ENCODE measurements at regions not wholly inside any gene's neighbourhood (a gene's known extent, or its start where the extent isn't known, plus 50 kb on each side); places are given as distances from the start of the nearest gene placed in this dataset.
"Not testable (repeated sequence)": the region's sequence is repeated elsewhere in the genome, so short reads cannot be mapped to it uniquely, and the experiment has no call there.

GRCh38 chr12:17357396-17357795, 732.6 kb downstream of the RERGL start:
- no peak for DNase-seq (ENCODE audit: low spot score)

GRCh38 chr12:17352164-17352563, 737.8 kb downstream of the RERGL start:
- no peak for DNase-seq (ENCODE audit: low spot score)

DNA sequence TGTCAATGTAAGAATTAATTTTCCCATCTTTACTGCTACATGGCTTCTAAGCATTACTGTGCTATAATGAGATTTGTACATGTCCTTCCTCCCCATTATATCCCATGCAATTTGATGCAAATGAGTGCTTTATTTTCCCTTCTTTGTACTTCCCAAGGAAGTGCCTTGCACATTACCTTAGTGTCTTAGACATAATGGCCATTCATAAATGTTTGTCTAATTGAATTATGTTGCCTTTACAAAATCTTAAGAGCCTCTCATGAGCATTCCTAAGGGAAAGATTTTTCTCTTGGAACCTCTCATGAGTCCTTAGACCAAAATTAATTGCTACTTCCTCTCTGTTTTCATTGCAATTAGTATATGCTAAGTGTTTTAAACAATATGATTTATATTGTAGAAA, 741.7 kb downstream of the RERGL start:
- DNase-seq (ENCODE audit: low spot score), result no peak

DNA sequence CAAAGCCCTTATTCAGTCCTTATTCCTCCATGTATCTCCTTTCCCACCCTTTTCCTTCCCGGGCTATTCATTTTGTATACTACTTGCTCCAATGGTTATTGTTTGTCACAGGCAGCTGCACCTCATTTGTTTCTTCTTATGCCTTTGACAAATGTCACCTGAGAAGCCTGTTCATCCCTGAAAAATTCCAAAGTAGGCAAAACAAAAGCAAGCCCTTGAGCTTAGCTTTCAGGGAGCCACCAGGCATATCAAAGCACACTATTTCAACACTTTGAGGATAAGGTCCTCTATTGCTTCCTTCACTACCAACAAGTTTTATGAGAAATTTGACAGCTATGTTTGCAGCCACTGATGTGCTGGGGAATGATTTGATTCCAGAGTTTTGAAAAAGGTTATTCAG, 738.7 kb upstream of the LMO3 start:
- no peak for DNase-seq (ENCODE audit: low spot score)

- no peak for DNase-seq (ENCODE audit: low spot score)
Observed at GRCh38 chr12:17342381-17342961, 736.5 kb upstream of the LMO3 start.

- no peak for DNase-seq (ENCODE audit: low spot score)
Observed at GRCh38 chr12:17335487-17335886, 729.5 kb upstream of the LMO3 start.

- no peak for DNase-seq (ENCODE audit: low spot score)
Observed at GRCh38 chr12:17334784-17335183, 728.8 kb upstream of the LMO3 start.

DNA sequence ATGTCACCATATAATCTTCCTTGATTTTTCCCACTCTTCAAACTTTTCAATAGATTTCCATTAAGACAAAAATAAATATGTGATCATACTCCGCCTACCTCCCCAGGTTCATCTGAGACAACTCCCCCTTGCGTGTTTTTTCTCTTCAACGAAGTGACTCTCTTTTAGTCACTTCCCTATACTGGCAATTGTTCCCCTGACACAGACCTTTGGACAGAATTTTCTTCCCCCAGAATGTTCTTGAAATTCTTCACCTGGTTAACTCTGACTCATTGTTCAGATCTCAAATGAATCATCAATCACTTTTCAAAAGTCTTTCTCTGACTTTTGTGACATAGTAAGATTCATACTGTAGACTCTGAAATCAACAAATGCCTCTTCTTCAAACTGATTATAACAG, 727.3 kb upstream of the LMO3 start:
- no peak for DNase-seq (ENCODE audit: low spot score)

- no peak for DNase-seq (ENCODE audit: low spot score)
Observed at GRCh38 chr12:17326649-17327048, 720.7 kb upstream of the LMO3 start.

- no peak for DNase-seq (ENCODE audit: low spot score)
Observed at GRCh38 chr12:17322090-17322489, 716.1 kb upstream of the LMO3 start.

- no peak for DNase-seq (ENCODE audit: low spot score)
Observed at GRCh38 chr12:17304503-17305347, 698.8 kb upstream of the LMO3 start.

DNA sequence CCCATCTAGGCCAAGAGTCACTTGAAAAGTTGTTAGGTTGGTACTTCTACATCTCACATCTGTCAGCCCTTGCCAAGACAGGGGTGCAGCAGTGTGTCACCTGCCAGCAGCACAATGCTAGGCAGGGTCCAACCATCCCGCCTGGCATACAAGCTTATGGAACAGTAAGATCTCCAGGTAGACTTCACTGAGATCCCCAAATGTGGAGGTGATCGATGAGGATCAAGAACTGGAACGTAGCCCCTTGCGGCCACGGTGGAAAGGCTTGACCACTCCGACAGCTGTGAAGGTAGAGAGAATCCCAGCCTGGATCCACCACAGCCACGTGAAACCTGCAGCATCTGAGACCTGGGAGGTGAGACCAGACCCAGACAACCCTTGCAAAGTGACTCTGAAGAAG, 696.0 kb upstream of the LMO3 start:
- DNase-seq (ENCODE audit: low spot score), result no peak

- no peak for DNase-seq (ENCODE audit: low spot score)
Observed at GRCh38 chr12:17301544-17301943, 695.6 kb upstream of the LMO3 start.

- DNase-seq (ENCODE audit: low spot score), result no peak
Observed at GRCh38 chr12:17296882-17297281, 690.9 kb upstream of the LMO3 start.

- no peak for DNase-seq (ENCODE audit: low spot score)
Observed at GRCh38 chr12:17286874-17287273, 680.9 kb upstream of the LMO3 start.

DNA sequence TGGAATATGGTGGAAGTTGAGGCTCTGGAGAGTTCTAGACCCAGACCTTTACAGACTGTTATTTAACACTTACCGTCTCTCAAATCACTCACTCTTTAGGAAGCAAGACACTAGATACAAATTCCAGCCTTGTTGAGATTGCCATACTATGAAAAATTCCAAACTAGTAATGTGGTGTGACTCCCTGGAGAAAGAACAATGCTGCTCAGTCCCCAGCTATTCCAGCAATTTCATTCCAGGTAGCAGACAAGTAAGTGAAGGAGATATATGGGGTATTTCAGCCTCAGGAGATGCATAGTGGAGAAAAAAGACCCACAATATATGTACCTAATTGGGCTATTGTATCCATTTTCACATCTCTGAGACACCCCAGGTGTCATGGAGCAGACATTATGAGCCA, 678.9 kb upstream of the LMO3 start:
- DNase-seq (ENCODE audit: low spot score), result no peak

- no peak for DNase-seq (ENCODE audit: low spot score)
Observed at GRCh38 chr12:17283563-17283962, 677.6 kb upstream of the LMO3 start.

DNA sequence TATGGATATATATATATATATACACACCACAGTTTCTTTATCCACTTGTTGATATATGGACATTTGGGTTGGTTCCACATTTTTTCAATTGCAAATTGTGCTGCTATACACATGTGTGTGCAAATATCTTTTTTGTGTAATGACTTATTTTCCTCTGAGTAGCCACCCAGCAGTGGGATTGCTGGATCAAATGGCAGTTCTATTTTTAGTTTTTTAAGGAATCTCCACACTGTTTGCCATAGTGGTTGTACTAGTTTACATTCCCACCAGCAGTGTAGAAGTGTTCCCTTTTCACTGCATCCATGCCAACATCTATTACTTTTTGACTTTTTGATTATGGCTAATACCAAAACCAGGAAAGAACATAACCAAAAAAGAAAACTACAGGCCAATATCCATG, 676.2 kb upstream of the LMO3 start:
- not testable (repeated sequence) for DNase-seq (ENCODE audit: low spot score)

DNA sequence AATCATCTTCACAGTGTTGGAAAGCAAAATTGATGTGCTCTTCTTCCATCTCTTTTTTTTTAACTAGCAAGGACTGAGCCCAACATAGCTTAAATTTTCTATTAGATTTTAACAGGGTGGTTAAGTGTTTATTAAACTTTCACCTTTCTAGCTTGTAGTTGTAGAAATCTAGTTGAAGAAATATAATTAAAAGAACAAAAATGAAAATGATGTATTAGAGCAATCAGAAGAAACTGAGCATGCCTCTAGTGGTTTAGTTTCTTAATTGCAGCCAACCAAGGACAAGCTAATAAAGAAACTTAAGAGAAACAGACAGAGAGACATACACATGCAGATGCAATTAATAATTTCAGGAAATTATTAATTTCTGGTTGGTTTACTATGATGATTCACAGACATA, 673.0 kb upstream of the LMO3 start:
- no peak for DNase-seq (ENCODE audit: low spot score)

GRCh38 chr12:17276196-17276595, 670.2 kb upstream of the LMO3 start:
- DNase-seq (ENCODE audit: low spot score), result no peak

DNA sequence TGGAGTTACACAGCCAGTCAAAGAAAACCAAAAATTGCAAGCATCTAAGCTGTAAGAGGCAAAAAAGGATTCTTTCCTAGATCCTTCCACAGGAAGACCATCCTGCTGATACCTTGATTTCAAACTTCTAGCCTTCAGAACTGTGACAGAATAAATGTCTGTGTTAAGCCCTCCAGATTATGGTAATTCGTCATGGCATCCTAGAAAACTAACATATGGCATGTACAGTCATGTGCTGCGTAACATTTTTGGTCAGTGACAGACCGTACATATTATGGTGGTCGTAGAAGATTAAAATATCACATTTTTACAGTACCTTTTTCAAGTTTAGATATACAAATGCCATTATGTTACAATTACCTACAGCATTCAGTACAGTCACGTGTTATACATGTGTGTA, 660.9 kb upstream of the LMO3 start:
- DNase-seq (ENCODE audit: low spot score), result no peak

DNA sequence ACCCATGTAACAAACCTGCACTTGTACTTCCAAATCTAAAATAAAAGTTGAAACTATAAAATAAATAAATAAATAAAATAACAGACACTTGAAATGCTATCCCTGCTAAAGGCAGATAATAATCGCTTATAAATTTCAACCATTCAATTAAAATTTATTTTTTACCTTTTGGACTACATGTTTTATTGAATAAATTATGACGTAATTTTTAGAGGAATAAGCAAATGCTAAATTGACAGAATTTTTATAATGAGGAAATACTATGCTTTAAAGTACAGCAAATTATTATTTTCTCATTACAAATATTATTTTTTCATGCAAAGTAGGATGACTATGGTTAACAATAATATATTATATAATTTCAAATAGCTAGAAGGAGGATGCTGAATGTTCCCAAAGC, 658.6 kb upstream of the LMO3 start:
- DNase-seq (ENCODE audit: low spot score), result no peak

DNA sequence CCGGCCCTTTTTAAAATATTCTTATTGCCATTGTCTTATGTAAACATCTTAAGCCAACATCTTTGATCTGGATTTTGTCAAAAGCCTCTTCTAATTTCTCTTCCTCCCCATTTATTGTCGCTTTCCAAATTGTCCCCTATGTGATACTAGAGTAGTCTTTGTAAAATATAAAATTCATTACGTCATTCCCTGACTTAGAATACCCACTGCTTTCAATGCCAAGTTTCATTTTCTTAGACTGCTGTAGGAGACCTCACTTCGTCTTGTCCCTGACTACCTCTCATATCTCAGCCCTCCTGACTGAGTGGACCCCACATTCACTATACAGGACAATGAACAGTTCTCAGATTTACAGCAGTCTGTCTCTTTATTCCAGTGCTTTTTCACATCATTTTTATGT, 633.9 kb upstream of the LMO3 start:
- no peak for DNase-seq (ENCODE audit: low spot score)

- no peak for DNase-seq (ENCODE audit: low spot score)
Observed at GRCh38 chr12:17235996-17236395, 630.0 kb upstream of the LMO3 start.
